A673 (cell line): ENCODE measurements at regions not wholly inside any gene's neighbourhood (a gene's known extent, or its start where the extent isn't known, plus 50 kb on each side); places are given as distances from the start of the nearest gene placed in this dataset.

Experiments
- EZH2 ChIP-seq: fragments of 200-600 bp; sonication (generic); IDR thresholded peaks from 2 replicates; pipeline ENCODE4 v1.6.1; 2017; ENCODE audit warnings: borderline replicate concordance, low read depth, mild to moderate bottlenecking, mixed read lengths, antibody characterized with exemption, low read length; ENCODE audit not compliant: poor library complexity, severe bottlenecking
- TF ChIP-seq, protein P1 (sequence below): fragments of 300-800, 200-600 bp; sonication (generic); conservative IDR thresholded peaks from 2 replicates; pipeline ENCODE4 v1.5.1; 2017; ENCODE audit warnings: low read depth, mild to moderate bottlenecking, antibody characterized with exemption, low read length, moderate library complexity, mixed read lengths

DNA sequence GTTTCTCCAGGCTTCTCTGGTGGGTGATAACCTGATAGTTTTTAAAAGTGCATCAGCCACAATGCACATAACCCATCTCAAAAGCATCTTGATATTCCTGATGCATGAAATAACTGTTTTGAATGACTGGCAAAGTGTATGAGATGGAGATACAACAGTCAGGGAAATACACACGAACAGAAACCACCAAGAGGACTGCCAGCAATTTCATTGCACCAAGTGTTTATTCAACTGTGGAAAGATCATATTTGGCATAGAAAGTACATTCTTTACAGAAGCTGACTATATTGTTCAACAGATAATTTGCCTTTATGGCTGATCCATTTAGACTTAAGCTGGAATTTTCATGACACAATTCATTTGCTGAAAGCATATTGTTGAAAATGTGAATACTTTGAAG, 139.5 kb downstream of the SLIT2 start:
- TF ChIP-seq, protein P1, sequence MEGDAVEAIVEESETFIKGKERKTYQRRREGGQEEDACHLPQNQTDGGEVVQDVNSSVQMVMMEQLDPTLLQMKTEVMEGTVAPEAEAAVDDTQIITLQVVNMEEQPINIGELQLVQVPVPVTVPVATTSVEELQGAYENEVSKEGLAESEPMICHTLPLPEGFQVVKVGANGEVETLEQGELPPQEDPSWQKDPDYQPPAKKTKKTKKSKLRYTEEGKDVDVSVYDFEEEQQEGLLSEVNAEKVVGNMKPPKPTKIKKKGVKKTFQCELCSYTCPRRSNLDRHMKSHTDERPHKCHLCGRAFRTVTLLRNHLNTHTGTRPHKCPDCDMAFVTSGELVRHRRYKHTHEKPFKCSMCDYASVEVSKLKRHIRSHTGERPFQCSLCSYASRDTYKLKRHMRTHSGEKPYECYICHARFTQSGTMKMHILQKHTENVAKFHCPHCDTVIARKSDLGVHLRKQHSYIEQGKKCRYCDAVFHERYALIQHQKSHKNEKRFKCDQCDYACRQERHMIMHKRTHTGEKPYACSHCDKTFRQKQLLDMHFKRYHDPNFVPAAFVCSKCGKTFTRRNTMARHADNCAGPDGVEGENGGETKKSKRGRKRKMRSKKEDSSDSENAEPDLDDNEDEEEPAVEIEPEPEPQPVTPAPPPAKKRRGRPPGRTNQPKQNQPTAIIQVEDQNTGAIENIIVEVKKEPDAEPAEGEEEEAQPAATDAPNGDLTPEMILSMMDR = no peak
- no peak for TF ChIP-seq EZH2
